Osteoblast (primary cell): ENCODE measurements at regions not wholly inside any gene's neighbourhood (a gene's known extent, or its start where the extent isn't known, plus 50 kb on each side); places are given as distances from the start of the nearest gene placed in this dataset.

Source experiments
- DNase-seq: peaks from one replicate; pipeline ENCODE4 v3.0.0; 2011; ENCODE audit warnings: low spot score, mixed read lengths; ENCODE audit not compliant: insufficient read length; ENCODE audit errors: missing footprints
- H2AFZ ChIP-seq: 2 replicates; pipeline ENCODE4 v1.6.0; 2011; ENCODE audit warnings: mild to moderate bottlenecking, low read length
- H3K27ac ChIP-seq: 2 replicates; pipeline ENCODE4 v1.5.1; 2011; ENCODE audit warnings: mild to moderate bottlenecking, low read depth, low read length, moderate library complexity
- H3K27me3 ChIP-seq: 2 replicates; pipeline ENCODE4 v1.6.0; 2012; ENCODE audit warnings: mild to moderate bottlenecking, control low read depth, inconsistent platforms, low read length, moderate library complexity; ENCODE audit not compliant: insufficient read depth
- H3K36me3 ChIP-seq: 2 replicates; pipeline ENCODE4 v1.5.1; 2011; ENCODE audit warnings: mild to moderate bottlenecking, low read length, control low read depth, moderate library complexity; ENCODE audit not compliant: insufficient read depth
- H3K4me1 ChIP-seq: 2 replicates; pipeline ENCODE4 v1.5.1; 2011; ENCODE audit warnings: mild to moderate bottlenecking, low read length, control low read depth, moderate library complexity; ENCODE audit not compliant: insufficient read depth
- H3K4me2 ChIP-seq: 2 replicates; pipeline ENCODE4 v1.6.0; 2011; ENCODE audit warnings: mild to moderate bottlenecking, low read length; ENCODE audit not compliant: insufficient read depth
- H3K4me3 ChIP-seq: fragments of 200-600 bp; sonication (generic); 3 replicates; pipeline ENCODE4 v1.5.1; 2012; ENCODE audit warnings: mild to moderate bottlenecking, low read length, inconsistent platforms; ENCODE audit not compliant: insufficient read depth
- H3K79me2 ChIP-seq: 2 replicates; pipeline ENCODE4 v1.6.0; 2012; ENCODE audit warnings: mild to moderate bottlenecking, low read length, control low read depth, inconsistent platforms; ENCODE audit not compliant: insufficient read depth
- H3K9me3 ChIP-seq: 2 replicates; pipeline ENCODE4 v1.5.1; 2011; ENCODE audit warnings: low read depth, low read length, control low read depth
- H4K20me1 ChIP-seq: 2 replicates; pipeline ENCODE4 v1.6.0; 2012; ENCODE audit warnings: mild to moderate bottlenecking, low read length, control low read depth; ENCODE audit not compliant: insufficient read depth
- CTCF ChIP-seq: IDR thresholded peaks from 2 replicates; pipeline ENCODE4 v1.5.1; 2011; ENCODE audit warnings: mild to moderate bottlenecking, low read depth, low read length, moderate library complexity; ENCODE audit errors: extremely low read depth

- H3K9me3 ChIP-seq: no peaks in the 10 kb centered on the region
- no peak overlapping the region for H3K4me2 ChIP-seq
- no peaks in the 10 kb centered on the region for H3K79me2 ChIP-seq
- H3K36me3 ChIP-seq: no peaks in the 10 kb centered on the region
- H3K4me1 ChIP-seq: no peaks in the 10 kb centered on the region
- no peak overlapping the region for H2AFZ ChIP-seq
- H4K20me1 ChIP-seq: no peaks in the 10 kb centered on the region
- H3K27ac ChIP-seq: no peak overlapping the region
- H3K4me3 ChIP-seq: no peak overlapping the region
- TF ChIP-seq CTCF: no peak
- DNase-seq: no peak
- H3K27me3 ChIP-seq: no peaks in the 10 kb centered on the region
Observed at GRCh38 chr5:60372786-60373185, 327.2 kb downstream of the DEPDC1B start.

- no peaks in the 10 kb centered on the region for H3K27me3 ChIP-seq
- H2AFZ ChIP-seq: no peak overlapping the region
- no peak for TF ChIP-seq CTCF
- no peaks in the 10 kb centered on the region for H3K79me2 ChIP-seq
- DNase-seq: no peak
- H3K4me3 ChIP-seq: no peak overlapping the region
- H3K9me3 ChIP-seq: no peaks in the 10 kb centered on the region
- no peaks in the 10 kb centered on the region for H3K36me3 ChIP-seq
- no peaks in the 10 kb centered on the region for H4K20me1 ChIP-seq
- no peak overlapping the region for H3K4me2 ChIP-seq
- no peak overlapping the region for H3K27ac ChIP-seq
- H3K4me1 ChIP-seq: no peaks in the 10 kb centered on the region
Observed at GRCh38 chr5:60371065-60371464, 328.9 kb downstream of the DEPDC1B start.

- no peaks in the 10 kb centered on the region for H3K9me3 ChIP-seq
- H3K27me3 ChIP-seq: no peaks in the 10 kb centered on the region
- H4K20me1 ChIP-seq: no peaks in the 10 kb centered on the region
- no peak overlapping the region for H2AFZ ChIP-seq
- DNase-seq: no peak
- H3K36me3 ChIP-seq: no peaks in the 10 kb centered on the region
- no peak overlapping the region for H3K27ac ChIP-seq
- TF ChIP-seq CTCF: no peak
- H3K4me2 ChIP-seq: no peak overlapping the region
- H3K79me2 ChIP-seq: no peaks in the 10 kb centered on the region
- no peaks in the 10 kb centered on the region for H3K4me1 ChIP-seq
- H3K4me3 ChIP-seq: no peak overlapping the region
Observed at GRCh38 chr5:60370508-60370907, 329.5 kb downstream of the DEPDC1B start.

- DNase-seq: no peak
- no peaks in the 10 kb centered on the region for H3K9me3 ChIP-seq
- no peak overlapping the region for H3K4me3 ChIP-seq
- no peaks in the 10 kb centered on the region for H3K4me1 ChIP-seq
- H4K20me1 ChIP-seq: no peaks in the 10 kb centered on the region
- H2AFZ ChIP-seq: no peak overlapping the region
- no peaks in the 10 kb centered on the region for H3K36me3 ChIP-seq
- no peaks in the 10 kb centered on the region for H3K27me3 ChIP-seq
- no peaks in the 10 kb centered on the region for H3K79me2 ChIP-seq
- TF ChIP-seq CTCF: no peak
- no peak overlapping the region for H3K4me2 ChIP-seq
- H3K27ac ChIP-seq: no peak overlapping the region
Observed at GRCh38 chr5:60369391-60369790, 330.6 kb downstream of the DEPDC1B start.
